Liver (tissue), 3 donors: ENCODE measurements at regions not wholly inside any gene's neighbourhood (a gene's known extent, or its start where the extent isn't known, plus 50 kb on each side); places are given as distances from the start of the nearest gene placed in this dataset.

Experiments used
- CTCF ChIP-seq: fragments of 150-350 bp; IDR thresholded peaks from 2 replicates; pipeline ENCODE4 v1.5.1; 2017; ENCODE audit warnings: improper control_type of control experiment, low read depth, low read length; ENCODE audit not compliant: missing input control
- EGR1 ChIP-seq, 2 donors: IDR thresholded peaks; 2 replicates each; pipeline ENCODE4 v1.6.1; 2016 to 2018; ENCODE audit warnings: antibody characterized with exemption in 2 of 2, low read depth in 2 of 2
- FOXA1 ChIP-seq: IDR thresholded peaks from 2 replicates; pipeline ENCODE4 v1.6.1; 2016; ENCODE audit warnings: antibody characterized with exemption
- HNF4G ChIP-seq: IDR thresholded peaks from 2 replicates; pipeline ENCODE4 v1.6.1; 2016; ENCODE audit warnings: antibody characterized with exemption
- JUND ChIP-seq, 2 donors: IDR thresholded peaks; 2 replicates each; pipeline ENCODE4 v1.6.1; 2016; ENCODE audit warnings: antibody characterized with exemption in 2 of 2
- MAX ChIP-seq: IDR thresholded peaks from 2 replicates; pipeline ENCODE4 v1.6.1; 2016; ENCODE audit warnings: antibody characterized with exemption
- RAD21 ChIP-seq, 2 donors: IDR thresholded peaks; 2 replicates each; pipeline ENCODE4 v1.6.1; 2016; ENCODE audit warnings: antibody characterized with exemption in 2 of 2, mild to moderate bottlenecking in 2 of 2
- REST ChIP-seq: IDR thresholded peaks from 2 replicates; pipeline ENCODE4 v1.6.1; 2016; ENCODE audit warnings: antibody characterized with exemption, mild to moderate bottlenecking
- SP1 ChIP-seq: IDR thresholded peaks from 2 replicates; pipeline ENCODE4 v1.6.1; 2018; ENCODE audit warnings: antibody characterized with exemption, mild to moderate bottlenecking
- TAF1 ChIP-seq: conservative IDR thresholded peaks from 2 replicates; pipeline ENCODE4 v1.6.1; 2016; ENCODE audit warnings: antibody characterized with exemption, mild to moderate bottlenecking
- YY1 ChIP-seq: IDR thresholded peaks from 2 replicates; pipeline ENCODE4 v1.6.1; 2016; ENCODE audit warnings: antibody characterized with exemption, mild to moderate bottlenecking
- ZBTB33 ChIP-seq: IDR thresholded peaks from 2 replicates; pipeline ENCODE4 v1.6.1; 2016; ENCODE audit warnings: antibody characterized with exemption
- donor health status: healthy.
- donor health status: healthy.

GRCh38 chr4:98773638-98774037 lies 115.2 kb upstream of the TSPAN5 start:
- TF ChIP-seq CTCF (no peak), MAX (no peak), ZBTB33 (no peak), JUND (IDR thresholded peaks at IDR 0.05) (no peak), TAF1 (no peak), YY1 (no peak), REST (no peak), EGR1 (IDR thresholded peaks at IDR 0.05; ENCODE audit: low read depth in 2 of 2) (no peak), RAD21 (IDR thresholded peaks at IDR 0.05) (no peak), HNF4G (no peak), FOXA1 (no peak), SP1 (no peak)
